ENCODE measurements at regions not wholly inside any gene's neighbourhood (a gene's known extent, or its start where the extent isn't known, plus 50 kb on each side); places are given as distances from the start of the nearest gene placed in this dataset.

DNA sequence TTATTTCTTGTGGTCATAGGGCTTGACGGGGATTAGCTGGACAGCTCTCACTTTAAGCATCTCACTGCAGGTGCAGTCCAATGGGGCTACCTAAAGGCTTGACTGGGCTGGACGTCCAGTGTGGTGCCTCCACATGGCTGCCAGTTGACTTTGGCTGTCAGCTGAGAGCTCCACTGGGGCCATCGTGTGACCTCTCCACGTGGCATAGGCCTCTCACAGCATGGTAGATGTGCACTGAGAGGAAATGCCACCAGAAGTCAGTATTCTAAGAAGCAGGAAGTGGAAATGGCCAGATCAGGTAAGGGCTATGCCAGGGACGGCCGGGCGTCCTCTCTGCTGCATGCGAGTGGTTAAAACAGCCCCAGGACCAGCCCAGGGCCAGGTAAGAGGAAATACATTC lies 105.2 kb upstream of the TWIST2 start:
- no peaks in the 10 kb centered on the region for H3K9me3 Mint-ChIP-seq
- ATAC-seq, result no peak
- no peak overlapping the region for H3K27ac Mint-ChIP-seq
- no peaks in the 10 kb centered on the region for H3K4me1 Mint-ChIP-seq (ENCODE audit: low read depth in 2 of 2)
- H3K27me3 Mint-ChIP-seq, result peaks cover 20 to 25% of the 10 kb centered on the region in 2 donors
- no peaks in the 10 kb centered on the region for H3K36me3 Mint-ChIP-seq
- H3K4me3 Mint-ChIP-seq, result no peak overlapping the region
- DNase-seq (ENCODE audit: low spot score), result no peak

- H3K9me3 Mint-ChIP-seq, result no peaks in the 10 kb centered on the region
Observed at GRCh38 chr2:238743243-238744065, 104.4 kb upstream of the TWIST2 start.

DNA sequence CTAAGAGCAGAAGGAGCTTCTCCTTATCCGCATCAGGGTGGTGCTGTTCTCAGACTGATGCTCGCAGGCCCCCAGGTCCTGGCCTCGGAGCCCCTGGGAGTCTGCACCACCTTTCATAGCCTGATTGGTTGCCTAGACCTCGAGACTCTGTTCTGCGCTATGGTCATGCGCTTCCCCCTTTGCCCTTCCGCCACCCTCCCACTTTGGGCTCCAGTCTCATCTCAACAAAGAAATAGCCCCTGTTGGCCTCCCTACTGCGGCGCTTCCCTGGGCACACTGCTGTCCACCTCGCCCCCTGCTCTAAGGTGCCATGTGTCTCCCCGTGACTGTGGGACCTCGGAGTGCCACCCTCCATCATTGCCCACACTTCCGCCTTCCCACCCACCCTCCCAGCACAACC lies 102.9 kb upstream of the TWIST2 start:
- no peaks in the 10 kb centered on the region for H3K36me3 Mint-ChIP-seq

More at GRCh38 chr2:238743243-238744065, 104.4 kb upstream of the TWIST2 start:
- no peak overlapping the region for H3K27ac Mint-ChIP-seq
- DNase-seq (ENCODE audit: low spot score) (no peak), ATAC-seq (no peak)
- no peaks in the 10 kb centered on the region for H3K4me1 Mint-ChIP-seq (ENCODE audit: low read depth in 2 of 2)
- no peak overlapping the region for H3K4me3 Mint-ChIP-seq
- no peaks in the 10 kb centered on the region for H3K36me3 Mint-ChIP-seq
- H3K27me3 Mint-ChIP-seq, result peaks cover 15 to 22% of the 10 kb centered on the region in 2 donors

GRCh38 chr2:238745997-238746396 lies 101.9 kb upstream of the TWIST2 start:
- no peaks in the 10 kb centered on the region for H3K4me1 Mint-ChIP-seq (ENCODE audit: low read depth in 2 of 2)
- no peaks in the 10 kb centered on the region for H3K9me3 Mint-ChIP-seq
- DNase-seq (ENCODE audit: low spot score), result no peak
- no peaks in the 10 kb centered on the region for H3K36me3 Mint-ChIP-seq
- no peak for ATAC-seq
- no peak overlapping the region for H3K27ac Mint-ChIP-seq
- peaks cover 10 to 20% of the 10 kb centered on the region in 2 donors for H3K27me3 Mint-ChIP-seq
- H3K4me3 Mint-ChIP-seq, result no peak overlapping the region

More for the DNA sequence above, 102.9 kb upstream of the TWIST2 start:
- no peak overlapping the region for H3K27ac Mint-ChIP-seq
- no peaks in the 10 kb centered on the region for H3K9me3 Mint-ChIP-seq
- no peaks in the 10 kb centered on the region for H3K4me1 Mint-ChIP-seq (ENCODE audit: low read depth in 2 of 2)
- H3K4me3 Mint-ChIP-seq, result no peak overlapping the region
- ATAC-seq (no peak), DNase-seq (ENCODE audit: low spot score) (no peak)
- peaks cover 15 to 24% of the 10 kb centered on the region in 2 donors for H3K27me3 Mint-ChIP-seq

- Mint-ChIP-seq H3K4me1 (ENCODE audit: low read depth in 2 of 2) (no peaks in the 10 kb centered on the region), H3K36me3 (no peaks in the 10 kb centered on the region), H3K27ac (no peak overlapping the region), H3K27me3 (peaks cover 10 to 18% of the 10 kb centered on the region in 2 donors), H3K9me3 (no peaks in the 10 kb centered on the region), H3K4me3 (no peak overlapping the region)
- DNase-seq (ENCODE audit: low spot score), result no peak
- no peak for ATAC-seq
Observed at GRCh38 chr2:238747114-238747513, 100.8 kb upstream of the TWIST2 start.

DNA sequence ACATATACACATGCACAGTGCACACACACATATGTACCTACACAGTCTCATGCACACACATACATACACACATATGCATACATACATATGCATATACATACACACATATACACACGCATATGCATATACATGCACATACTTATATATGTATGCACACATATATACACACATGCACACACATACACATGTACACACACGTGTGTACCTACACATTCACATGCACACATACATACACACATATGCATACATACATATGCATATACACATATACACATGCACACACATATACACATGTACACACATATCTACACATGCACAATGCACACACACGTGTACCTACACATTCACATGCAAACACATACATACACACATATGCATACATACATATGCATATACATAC lies 100.3 kb upstream of the TWIST2 start:
- Mint-ChIP-seq H3K27me3 (peaks cover 10 to 18% of the 10 kb centered on the region in 2 donors), H3K27ac (no peak overlapping the region), H3K4me3 (no peak overlapping the region), H3K9me3 (no peaks in the 10 kb centered on the region), H3K36me3 (no peaks in the 10 kb centered on the region), H3K4me1 (ENCODE audit: low read depth in 2 of 2) (no peaks in the 10 kb centered on the region)
- DNase-seq (ENCODE audit: low spot score) (no peak), ATAC-seq (no peak)

GRCh38 chr2:238750212-238750904 lies 97.5 kb upstream of the TWIST2 start:
- DNase-seq (ENCODE audit: low spot score) (no peak), ATAC-seq (no peak)
- Mint-ChIP-seq H3K4me1 (ENCODE audit: low read depth in 2 of 2) (no peaks in the 10 kb centered on the region), H3K4me3 (no peak overlapping the region), H3K27me3 (peaks cover 10 to 22% of the 10 kb centered on the region in 2 donors), H3K27ac (no peak overlapping the region), H3K36me3 (no peaks in the 10 kb centered on the region), H3K9me3 (no peaks in the 10 kb centered on the region)

- Mint-ChIP-seq H3K4me3 (no peak overlapping the region), H3K4me1 (ENCODE audit: low read depth in 2 of 2) (no peaks in the 10 kb centered on the region), H3K9me3 (no peaks in the 10 kb centered on the region), H3K36me3 (no peaks in the 10 kb centered on the region), H3K27ac (no peak overlapping the region), H3K27me3 (peaks cover 28 to 29% of the 10 kb centered on the region in 2 donors)
- DNase-seq (ENCODE audit: low spot score), result no peak
- no peak for ATAC-seq
Observed at GRCh38 chr2:238754259-238754658, 93.6 kb upstream of the TWIST2 start.

DNA sequence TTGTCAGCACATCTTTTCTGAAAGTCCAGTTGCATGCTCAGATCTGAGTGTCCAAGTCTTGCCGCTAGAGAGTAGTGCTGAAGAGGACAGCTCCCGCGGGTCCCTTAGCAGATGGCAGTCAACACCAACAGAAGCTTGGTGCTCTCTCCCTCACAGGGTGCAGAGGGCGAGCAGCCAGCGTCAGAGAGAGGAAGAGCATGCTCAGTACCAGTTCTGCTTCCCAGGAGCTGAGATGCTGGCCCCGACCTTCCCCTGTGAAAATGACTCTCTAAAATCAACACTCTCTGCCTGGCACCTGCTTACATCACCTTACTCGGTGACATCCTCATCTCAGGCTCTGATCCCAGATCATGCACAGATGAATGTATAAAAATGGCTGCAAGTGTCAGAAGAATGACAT lies 86.0 kb upstream of the TWIST2 start:
- Mint-ChIP-seq H3K27ac (no peak overlapping the region), H3K4me1 (ENCODE audit: low read depth in 2 of 2) (no peaks in the 10 kb centered on the region), H3K36me3 (no peaks in the 10 kb centered on the region), H3K27me3 (peaks cover 37 to 52% of the 10 kb centered on the region in 2 donors), H3K4me3 (no peak overlapping the region), H3K9me3 (no peaks in the 10 kb centered on the region)
- ATAC-seq (no peak), DNase-seq (ENCODE audit: low spot score) (no peak)

DNA sequence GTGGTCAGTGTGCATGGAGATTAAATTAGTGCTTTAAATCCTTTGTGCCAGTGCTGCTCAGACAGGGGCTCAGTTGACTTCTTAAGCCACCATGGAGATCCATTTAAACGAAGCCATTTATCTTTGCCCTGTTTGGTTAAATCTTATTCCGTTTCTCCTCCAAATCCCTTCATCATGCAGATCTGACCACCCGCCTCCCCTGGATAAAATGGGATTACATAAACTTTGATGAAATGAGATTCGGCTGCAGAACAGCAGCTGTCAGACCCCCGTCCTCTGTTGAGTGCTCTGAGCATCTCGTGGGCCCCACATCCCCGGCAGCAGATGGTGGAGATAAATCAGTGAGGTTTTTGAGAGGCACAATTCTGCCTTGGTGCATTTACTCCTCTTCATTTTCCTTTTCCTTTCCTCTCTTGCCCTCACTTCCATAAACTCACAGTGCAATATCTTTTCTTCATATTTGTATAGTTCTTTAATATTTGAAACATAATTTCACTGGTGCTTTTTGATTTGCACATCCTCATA lies 84.4 kb upstream of the TWIST2 start:
- Mint-ChIP-seq H3K4me1 (ENCODE audit: low read depth in 2 of 2) (no peaks in the 10 kb centered on the region), H3K27ac (no peak overlapping the region), H3K4me3 (no peak overlapping the region), H3K36me3 (no peaks in the 10 kb centered on the region), H3K27me3 (peaks cover 37 to 51% of the 10 kb centered on the region in 2 donors), H3K9me3 (no peaks in the 10 kb centered on the region)
- no peak for DNase-seq (ENCODE audit: low spot score)
- no peak for ATAC-seq

GRCh38 chr2:238765590-238765989 lies 82.3 kb upstream of the TWIST2 start:
- DNase-seq (ENCODE audit: low spot score), result no peak
- no peak overlapping the region for H3K27ac Mint-ChIP-seq
- ATAC-seq, result peak in 1 of 2 donors; percentile 20
- peaks cover 36 to 57% of the 10 kb centered on the region in 2 donors for H3K27me3 Mint-ChIP-seq
- H3K36me3 Mint-ChIP-seq, result no peaks in the 10 kb centered on the region
- no peak overlapping the region for H3K4me3 Mint-ChIP-seq
- no peaks in the 10 kb centered on the region for H3K4me1 Mint-ChIP-seq (ENCODE audit: low read depth in 2 of 2)
- no peaks in the 10 kb centered on the region for H3K9me3 Mint-ChIP-seq

DNA sequence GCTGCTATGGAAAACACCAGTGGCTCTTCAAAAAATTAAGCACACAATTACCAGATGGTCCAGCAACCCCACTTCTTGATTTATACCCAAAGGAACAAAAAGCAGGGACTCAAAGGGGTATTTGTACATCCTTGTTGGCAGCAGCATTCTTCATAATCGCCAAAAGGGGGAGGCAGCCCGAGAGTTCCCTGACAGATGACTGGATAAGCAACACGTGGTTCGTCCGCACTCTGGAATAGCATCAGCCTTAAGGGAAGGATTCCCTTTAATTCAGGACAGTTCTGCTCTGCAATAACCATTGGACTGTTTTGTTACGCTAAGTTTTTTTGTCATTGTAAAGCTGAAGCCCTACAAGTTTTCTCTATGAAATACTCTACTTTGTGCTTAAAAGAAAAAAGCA lies 76.7 kb upstream of the TWIST2 start:
- Mint-ChIP-seq H3K9me3 (no peaks in the 10 kb centered on the region), H3K36me3 (no peaks in the 10 kb centered on the region), H3K27me3 (peaks cover 33 to 36% of the 10 kb centered on the region in 2 donors), H3K27ac (no peak overlapping the region), H3K4me3 (no peak overlapping the region), H3K4me1 (ENCODE audit: low read depth in 2 of 2) (no peaks in the 10 kb centered on the region)
- ATAC-seq (no peak), DNase-seq (ENCODE audit: low spot score) (no peak)

- no peaks in the 10 kb centered on the region for H3K9me3 Mint-ChIP-seq
Observed at GRCh38 chr2:238771639-238772038, 76.2 kb upstream of the TWIST2 start.

GRCh38 chr2:238772635-238773297 lies 75.1 kb upstream of the TWIST2 start:
- Mint-ChIP-seq H3K4me3 (no peak overlapping the region), H3K4me1 (ENCODE audit: low read depth in 2 of 2) (no peaks in the 10 kb centered on the region)
- ATAC-seq, result peak in 1 of 2 donors; percentile 40

More at GRCh38 chr2:238771639-238772038, 76.2 kb upstream of the TWIST2 start:
- H3K27ac Mint-ChIP-seq, result no peak overlapping the region
- no peaks in the 10 kb centered on the region for H3K4me1 Mint-ChIP-seq (ENCODE audit: low read depth in 2 of 2)
- DNase-seq (ENCODE audit: low spot score), result no peak
- H3K27me3 Mint-ChIP-seq, result peaks cover 30 to 32% of the 10 kb centered on the region in 2 donors
- no peak overlapping the region for H3K4me3 Mint-ChIP-seq
- no peaks in the 10 kb centered on the region for H3K36me3 Mint-ChIP-seq
- ATAC-seq, result no peak

More at GRCh38 chr2:238772635-238773297, 75.1 kb upstream of the TWIST2 start:
- Mint-ChIP-seq H3K27me3 (peaks cover 25% of the 10 kb centered on the region in 2 donors), H3K27ac (no peak overlapping the region), H3K36me3 (no peaks in the 10 kb centered on the region), H3K9me3 (no peaks in the 10 kb centered on the region)
- DNase-seq (ENCODE audit: low spot score), result no peak
